ENCODE measurements at regions not wholly inside any gene's neighbourhood (a gene's known extent, or its start where the extent isn't known, plus 50 kb on each side); places are given as distances from the start of the nearest gene placed in this dataset.

DNA sequence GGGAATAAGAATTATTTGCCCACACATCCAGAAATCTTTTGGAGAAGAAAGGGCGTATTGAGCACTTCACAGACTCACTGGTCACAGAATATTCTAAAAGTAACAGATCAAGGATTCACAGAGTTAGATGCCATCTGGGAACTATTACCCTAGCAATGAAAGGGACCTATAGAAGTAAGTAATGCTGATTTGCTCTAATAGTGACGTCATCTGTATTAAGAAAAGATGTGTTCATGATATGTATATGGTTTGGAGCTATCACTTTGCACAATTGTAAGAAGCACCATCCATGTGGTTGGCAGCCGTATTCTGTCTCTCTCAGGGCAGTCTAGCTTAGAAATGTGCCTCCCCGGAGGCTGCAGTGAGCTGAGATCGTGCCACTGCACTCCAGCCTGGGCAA is 52.8 kb upstream of the SV2C start:
- TF ChIP-seq, protein P1, sequence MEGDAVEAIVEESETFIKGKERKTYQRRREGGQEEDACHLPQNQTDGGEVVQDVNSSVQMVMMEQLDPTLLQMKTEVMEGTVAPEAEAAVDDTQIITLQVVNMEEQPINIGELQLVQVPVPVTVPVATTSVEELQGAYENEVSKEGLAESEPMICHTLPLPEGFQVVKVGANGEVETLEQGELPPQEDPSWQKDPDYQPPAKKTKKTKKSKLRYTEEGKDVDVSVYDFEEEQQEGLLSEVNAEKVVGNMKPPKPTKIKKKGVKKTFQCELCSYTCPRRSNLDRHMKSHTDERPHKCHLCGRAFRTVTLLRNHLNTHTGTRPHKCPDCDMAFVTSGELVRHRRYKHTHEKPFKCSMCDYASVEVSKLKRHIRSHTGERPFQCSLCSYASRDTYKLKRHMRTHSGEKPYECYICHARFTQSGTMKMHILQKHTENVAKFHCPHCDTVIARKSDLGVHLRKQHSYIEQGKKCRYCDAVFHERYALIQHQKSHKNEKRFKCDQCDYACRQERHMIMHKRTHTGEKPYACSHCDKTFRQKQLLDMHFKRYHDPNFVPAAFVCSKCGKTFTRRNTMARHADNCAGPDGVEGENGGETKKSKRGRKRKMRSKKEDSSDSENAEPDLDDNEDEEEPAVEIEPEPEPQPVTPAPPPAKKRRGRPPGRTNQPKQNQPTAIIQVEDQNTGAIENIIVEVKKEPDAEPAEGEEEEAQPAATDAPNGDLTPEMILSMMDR (IDR thresholded peaks at IDR 0.05 in 8 of 11, conservative IDR thresholded peaks at IDR 0.05 in 3 of 11): no peak
- no peak for TF ChIP-seq POLR2AphosphoS5 (IDR thresholded peaks at IDR 0.05)
- TF ChIP-seq POLR2A (IDR thresholded peaks at IDR 0.05): no peak
